ENCODE measurements at regions not wholly inside any gene's neighbourhood (a gene's known extent, or its start where the extent isn't known, plus 50 kb on each side); places are given as distances from the start of the nearest gene placed in this dataset.

DNA sequence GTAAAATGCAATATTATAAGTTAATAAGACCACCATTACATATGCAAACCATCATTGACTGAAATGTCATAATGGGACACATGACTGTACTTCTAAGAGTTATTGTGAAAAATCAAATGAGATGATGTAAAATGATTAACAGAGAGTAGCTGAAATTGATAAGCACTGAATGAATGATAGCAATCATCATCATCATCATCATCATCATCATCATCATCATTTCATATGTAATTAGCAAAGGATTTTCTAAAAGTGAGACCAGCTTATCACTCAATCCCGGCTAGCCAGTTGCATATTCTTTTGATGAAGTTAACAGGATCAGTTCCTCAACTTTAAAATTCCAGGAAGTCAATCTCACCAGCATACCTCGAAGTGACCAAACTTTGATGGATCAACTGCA is 650.3 kb upstream of the KLF4 start:
- TF ChIP-seq ZNF426 (tag by site-specific recombination; IDR thresholded peaks at IDR 0.05): no peak
- no peak for TF ChIP-seq SETDB1 (IDR thresholded peaks at IDR 0.05; ENCODE audit: insufficient read length, low read length)
- no peak for TF ChIP-seq ZNF747 (tag by site-specific recombination; IDR thresholded peaks at IDR 0.05)
- TF ChIP-seq ZNF791 (tag by site-specific recombination; IDR thresholded peaks at IDR 0.05): no peak
- TF ChIP-seq CTCF (tag by site-specific recombination; IDR thresholded peaks at IDR 0.05): no peak
- TF ChIP-seq, protein P1, sequence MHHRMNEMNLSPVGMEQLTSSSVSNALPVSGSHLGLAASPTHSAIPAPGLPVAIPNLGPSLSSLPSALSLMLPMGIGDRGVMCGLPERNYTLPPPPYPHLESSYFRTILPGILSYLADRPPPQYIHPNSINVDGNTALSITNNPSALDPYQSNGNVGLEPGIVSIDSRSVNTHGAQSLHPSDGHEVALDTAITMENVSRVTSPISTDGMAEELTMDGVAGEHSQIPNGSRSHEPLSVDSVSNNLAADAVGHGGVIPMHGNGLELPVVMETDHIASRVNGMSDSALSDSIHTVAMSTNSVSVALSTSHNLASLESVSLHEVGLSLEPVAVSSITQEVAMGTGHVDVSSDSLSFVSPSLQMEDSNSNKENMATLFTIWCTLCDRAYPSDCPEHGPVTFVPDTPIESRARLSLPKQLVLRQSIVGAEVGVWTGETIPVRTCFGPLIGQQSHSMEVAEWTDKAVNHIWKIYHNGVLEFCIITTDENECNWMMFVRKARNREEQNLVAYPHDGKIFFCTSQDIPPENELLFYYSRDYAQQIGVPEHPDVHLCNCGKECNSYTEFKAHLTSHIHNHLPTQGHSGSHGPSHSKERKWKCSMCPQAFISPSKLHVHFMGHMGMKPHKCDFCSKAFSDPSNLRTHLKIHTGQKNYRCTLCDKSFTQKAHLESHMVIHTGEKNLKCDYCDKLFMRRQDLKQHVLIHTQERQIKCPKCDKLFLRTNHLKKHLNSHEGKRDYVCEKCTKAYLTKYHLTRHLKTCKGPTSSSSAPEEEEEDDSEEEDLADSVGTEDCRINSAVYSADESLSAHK (tag by site-specific recombination; IDR thresholded peaks at IDR 0.05): no peak
